GM18511 (cell line): ENCODE measurements at regions not wholly inside any gene's neighbourhood (a gene's known extent, or its start where the extent isn't known, plus 50 kb on each side); places are given as distances from the start of the nearest gene placed in this dataset.
"Not testable (repeated sequence)": the region's sequence is repeated elsewhere in the genome, so short reads cannot be mapped to it uniquely, and the experiment has no call there.

Experiments used
- ATAC-seq: cut with Tn5 transposase; IDR thresholded peaks from one replicate; pipeline ENCODE4 v1.9.1; 2021; ENCODE audit warnings: mild to moderate bottlenecking, moderate library complexity; ENCODE audit not compliant: unreplicated experiment

DNA sequence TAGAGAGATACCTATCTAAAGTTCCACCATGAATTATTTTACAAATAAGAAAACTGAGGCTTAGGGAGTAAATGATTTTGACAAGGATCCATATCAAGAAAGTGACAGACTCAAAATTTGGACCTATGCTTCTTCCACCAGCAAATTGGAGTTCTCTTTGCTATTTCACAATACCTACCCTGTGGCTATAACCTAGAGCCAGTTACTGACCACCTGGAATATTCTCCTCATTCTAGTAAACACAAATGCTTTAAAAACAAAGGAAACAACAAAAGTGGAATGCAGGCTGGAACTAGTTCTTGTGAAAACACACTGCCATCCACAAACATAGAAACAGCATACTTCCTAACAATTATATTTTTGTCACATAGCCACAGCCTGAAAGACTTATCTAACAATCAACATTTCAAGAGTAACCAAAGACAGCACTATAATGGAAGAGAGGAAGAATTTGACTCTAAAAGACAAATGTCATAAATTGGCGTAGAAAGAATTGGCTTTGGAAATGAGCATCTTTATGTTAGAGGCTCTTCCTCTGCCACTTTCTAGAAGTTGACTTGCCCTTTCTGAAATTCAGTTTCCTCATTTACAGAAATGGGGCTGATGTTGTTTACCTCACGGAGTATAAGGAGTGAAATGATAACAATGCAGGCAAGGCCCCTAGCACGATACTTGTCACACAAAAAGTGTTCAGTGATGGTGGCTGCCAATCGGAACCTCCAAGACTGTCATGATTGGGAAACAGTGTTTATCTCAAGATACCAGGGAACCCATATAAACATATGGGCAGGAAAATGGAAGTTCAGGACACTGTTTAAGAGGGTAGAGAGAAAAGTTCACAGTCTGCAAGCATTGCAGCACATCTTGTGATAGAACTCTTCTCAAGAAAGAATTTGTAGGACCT lies 138.6 kb upstream of the LGR5 start:
- ATAC-seq = no peak

DNA sequence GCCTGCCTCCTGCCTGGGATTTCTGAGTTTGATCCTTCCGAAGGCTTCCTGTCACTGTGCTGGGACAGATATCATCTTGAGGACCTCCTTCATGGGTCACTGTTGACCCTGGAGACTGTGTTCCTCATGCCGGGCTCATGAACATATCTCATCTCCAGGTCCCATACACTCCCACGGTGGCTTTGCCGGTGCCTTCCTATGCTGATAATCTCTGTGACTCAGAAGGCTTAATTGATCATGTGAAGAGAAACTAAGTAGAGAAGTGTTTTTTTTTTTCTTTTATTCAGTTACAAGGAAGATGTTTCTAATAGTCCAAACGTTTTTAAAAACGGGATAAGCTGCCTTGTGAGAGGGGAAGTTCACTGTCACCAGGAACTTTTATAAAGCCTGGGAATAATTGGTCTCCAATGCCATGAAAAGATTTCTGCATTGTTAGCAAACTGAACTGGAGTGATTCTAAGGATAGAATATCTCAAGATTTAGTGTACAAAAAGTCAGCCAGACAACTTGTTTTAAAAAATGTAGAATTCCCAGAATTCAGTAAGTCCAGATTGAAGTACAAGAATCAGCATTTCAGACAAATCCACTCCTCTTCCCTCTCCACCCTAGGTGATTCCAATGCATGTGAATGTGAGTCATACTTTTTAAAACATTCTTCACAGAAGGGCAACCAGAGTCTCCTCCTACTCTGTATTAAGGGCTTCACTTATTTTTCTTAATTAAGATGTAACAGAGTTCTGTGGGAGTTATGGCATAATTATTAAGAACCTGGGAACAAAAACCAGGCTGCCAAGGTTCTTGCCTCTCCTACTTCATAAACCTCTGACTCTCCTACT lies 139.8 kb upstream of the LGR5 start:
- ATAC-seq = no peak

DNA sequence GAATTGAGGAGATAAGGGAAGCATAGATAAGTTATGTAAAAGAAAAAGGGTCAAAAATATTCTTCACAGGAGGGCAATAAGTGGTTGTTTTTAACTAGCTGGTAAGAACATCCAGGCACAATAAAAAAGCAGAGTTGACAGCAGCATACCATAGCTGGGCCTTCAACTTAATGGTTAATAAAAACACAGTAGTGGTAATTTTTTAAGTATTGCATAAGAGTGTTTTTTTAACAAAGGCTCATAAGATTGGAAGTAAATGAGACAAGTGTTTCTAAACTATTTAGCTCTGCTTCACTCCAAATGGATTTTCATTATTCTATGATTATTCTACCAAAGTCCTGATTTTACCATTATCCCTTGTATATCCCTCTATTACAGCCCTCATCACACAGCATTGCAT lies 140.1 kb upstream of the TSPAN8 start:
- no peak for ATAC-seq

DNA sequence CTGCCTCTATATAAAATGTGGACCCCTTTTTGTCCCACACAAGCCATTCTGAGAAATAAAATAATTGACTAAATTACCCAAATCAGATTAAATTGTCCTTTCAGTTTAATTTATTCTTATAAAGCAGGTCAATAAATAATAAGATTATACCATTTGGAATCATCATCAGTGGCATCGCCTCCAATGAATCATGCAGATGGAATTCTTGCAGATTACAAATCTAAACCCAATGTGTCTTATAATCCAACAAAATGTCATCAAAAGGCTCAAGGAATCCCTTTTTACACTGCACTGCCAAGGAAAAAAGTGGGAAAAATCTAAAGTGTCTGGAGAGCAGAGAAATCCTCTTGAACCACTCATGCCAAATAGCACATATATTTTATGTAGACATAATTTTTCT lies 138.2 kb upstream of the TSPAN8 start:
- no peak for ATAC-seq

DNA sequence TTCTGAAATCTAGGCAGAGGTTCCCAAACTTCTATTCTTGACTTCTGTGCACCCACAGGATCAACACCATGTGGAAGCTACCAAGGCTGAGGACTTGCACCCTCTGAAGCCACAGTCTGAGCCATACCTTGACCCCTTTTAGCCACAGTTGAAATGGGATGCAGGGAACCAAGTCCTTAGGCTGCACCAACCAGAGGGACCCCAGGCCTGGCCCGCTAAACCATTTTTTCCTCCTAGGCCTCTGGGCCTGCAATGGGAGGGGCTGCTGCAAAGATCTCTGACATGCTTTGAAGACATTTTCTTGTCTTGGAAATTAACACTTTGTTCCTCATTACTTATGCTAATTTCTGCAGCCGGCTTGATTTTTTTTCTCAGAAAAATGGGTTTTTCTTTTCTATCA lies 133.9 kb upstream of the TSPAN8 start:
- no peak for ATAC-seq

DNA sequence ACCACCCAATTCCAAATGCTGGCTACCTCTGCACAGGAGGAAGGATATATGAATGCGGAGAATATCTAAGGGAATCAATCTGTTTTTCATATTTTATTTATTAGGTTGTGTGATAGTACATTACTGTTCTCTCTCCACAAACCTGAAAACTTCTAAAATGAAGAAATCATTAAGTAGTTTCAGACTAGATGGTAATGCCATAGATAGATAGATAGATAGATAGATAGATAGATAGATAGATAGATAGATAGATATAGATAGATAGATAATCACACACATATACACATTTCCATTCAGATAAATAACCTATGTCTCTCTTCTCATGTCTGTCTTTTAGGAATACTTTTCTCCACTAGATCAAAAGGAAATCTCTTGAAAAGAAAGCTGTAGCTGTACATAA lies 126.1 kb upstream of the TSPAN8 start:
- ATAC-seq = no peak

DNA sequence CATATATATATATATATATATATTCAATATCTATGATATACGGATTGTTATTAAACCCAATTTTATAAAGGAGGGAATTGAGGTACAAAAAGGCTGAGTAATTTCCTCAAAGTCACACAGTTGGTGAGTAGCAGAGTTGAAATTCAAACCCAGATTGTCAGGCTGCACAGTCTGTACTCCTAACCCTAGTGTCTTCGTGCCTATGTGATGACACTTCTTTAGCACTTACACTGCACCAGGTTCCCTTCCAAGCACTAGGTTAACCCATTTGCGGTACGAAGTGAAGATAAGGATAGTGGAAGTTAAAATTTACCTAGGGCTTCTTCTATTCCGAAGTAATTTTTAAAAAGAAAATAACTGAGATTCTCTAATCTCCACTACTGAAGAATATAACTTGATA lies 125.1 kb upstream of the TSPAN8 start:
- ATAC-seq = no peak

DNA sequence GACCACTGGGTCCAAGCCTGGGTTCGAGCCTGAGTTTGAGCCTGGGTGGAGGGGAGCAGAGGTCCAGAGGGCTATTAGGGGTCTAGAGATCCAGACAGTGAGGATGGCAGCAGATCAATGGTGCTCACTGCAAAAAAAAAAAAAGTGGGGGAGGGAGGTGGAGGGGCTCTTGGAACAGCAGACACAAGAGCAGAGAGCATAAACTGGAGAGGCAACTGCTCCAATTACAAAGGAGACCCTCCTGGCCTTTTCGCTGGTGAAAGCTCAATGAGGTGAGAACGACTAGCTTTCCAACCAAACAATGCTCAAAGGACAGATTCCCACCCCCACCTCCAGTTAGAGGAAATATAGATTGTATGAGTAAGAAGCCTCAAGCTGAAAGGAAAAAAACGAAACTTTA lies 124.2 kb upstream of the TSPAN8 start:
- ATAC-seq = no peak

DNA sequence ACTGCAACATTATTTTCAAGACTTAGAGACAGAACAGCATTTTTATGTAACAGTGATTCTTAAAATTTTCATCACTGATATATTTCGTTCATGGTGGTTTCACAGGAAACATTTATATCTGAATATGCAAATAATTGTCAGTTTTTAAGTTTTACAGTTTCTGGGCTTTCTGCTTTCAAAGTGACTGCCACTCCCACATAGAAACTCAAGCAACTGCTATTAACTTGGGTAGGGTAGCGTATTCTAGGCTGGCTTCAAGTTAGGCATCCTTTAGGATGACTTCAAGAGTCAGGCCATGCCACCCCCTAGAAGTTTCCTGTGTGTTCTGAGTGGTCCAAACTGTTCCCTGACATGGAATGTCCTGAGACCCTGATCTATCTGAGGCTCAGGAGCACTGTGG lies 123.6 kb upstream of the TSPAN8 start:
- ATAC-seq = no peak

DNA sequence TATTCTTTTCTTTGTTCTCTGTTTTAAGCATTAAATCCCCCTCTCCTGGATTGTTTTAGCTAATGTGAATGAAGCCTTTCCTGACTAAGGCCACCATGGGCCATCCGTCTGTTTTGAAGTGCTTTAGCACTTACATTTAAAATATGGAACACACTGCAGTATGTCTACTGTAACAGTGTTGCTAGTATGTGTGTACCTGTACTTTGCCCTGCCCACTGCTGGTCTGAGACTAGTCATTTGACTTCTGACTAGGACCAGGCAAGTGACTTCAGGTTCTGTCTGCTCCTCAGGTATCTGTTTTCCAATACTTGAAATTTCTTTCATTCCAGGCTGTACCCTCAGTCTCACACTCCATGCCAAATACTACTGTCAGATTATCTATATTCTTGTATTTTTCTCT lies 120.1 kb upstream of the TSPAN8 start:
- ATAC-seq = no peak

DNA sequence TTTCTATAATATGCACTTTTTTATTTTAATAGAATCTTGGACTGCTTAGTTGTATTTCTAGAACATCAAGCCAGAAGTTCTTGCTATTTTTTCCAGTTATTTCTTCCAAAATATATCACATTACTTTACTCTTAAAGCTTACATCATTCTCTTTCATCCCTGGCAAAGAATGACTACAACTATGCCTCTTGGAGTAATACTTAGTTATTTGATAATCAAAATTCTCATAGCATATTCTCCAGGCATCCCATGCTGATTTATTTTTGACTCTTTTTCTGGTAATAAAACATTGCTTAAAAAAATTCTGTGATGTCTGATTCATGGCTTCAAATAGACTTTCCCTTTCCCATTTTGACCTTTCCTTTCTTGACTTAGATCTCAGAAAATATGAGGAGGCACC lies 118.7 kb upstream of the TSPAN8 start:
- ATAC-seq = no peak

DNA sequence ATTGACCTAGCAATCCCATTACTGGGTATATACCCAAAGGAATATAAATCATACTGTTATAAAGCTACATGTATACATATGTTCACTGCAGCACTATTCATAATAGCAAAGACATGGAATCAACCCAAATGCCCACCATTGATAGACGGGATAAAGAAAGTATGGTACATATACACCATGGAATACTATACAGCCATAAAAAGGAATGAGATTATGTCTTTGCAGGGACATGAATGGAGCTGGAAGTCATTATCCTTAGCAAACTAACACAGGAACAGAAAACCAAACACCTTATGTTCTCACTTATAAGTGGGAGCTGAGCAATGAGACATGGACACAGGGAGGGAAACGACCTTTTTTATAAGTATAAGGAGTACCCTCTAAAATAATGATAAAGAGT lies 113.0 kb upstream of the TSPAN8 start:
- not testable (repeated sequence) for ATAC-seq

DNA sequence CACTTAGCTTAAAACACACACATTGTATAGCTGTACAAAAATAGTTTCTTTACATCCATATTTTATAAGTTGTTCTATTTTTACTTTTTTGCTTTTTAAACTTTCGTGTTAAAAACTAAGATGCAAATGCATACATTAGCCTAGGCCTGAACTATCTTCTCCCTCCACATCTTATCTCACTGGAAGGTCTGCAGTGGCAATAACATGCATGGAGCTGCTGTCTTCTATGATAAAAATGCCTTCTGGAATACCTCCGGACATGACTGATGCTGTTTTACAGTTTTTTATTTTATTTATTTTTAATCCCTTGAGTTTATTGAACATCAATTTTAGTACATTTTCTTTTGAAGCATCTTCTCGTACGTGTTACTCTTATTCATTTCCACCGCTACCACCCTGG lies 112.3 kb upstream of the TSPAN8 start:
- no peak for ATAC-seq

DNA sequence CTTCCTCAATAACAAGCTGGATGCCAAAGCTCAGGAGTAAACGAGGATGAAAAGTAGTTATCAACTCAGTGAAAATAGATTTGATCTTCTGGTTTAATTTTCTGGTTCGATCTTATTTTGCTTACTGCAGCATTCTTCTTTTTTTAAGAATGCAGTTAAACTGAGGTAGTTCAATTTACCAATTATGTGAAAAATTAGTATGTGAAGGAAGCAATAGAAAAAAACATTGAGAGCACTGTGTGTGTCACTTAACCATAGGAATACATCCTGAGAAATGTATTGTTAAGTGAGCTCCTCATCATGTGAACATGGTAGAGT lies 111.4 kb upstream of the TSPAN8 start:
- no peak for ATAC-seq

DNA sequence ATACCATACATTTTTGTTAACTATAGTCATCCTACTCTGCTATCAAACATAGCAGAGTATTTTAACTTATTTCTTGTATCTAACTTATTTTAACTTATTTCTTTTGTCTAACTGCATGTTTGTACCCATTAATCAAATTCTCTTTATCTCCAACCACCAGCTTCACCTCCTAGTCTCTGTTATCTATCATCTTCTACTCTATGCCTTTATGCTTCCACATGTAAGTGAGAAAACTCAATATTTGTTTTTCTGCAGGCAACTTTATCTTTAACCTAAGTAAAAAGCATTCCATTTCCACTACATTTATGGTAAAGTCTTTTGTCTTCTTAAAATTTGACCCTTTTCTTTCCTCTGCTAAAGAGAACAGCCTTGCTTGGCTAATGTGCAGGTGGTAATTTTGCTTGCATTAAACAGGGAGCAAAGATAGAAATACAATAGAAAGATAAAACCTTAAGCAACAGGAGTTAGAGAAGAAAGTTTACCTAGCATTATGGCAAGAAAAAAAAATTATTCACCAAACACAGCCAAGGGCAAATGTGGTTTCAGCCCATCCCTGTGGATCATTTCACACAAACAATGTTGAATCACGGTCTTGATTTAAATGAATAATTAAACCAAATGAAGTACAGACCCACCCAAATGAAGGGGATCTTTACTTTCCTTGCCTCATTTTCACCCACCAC lies 110.9 kb upstream of the TSPAN8 start:
- no peak for ATAC-seq

DNA sequence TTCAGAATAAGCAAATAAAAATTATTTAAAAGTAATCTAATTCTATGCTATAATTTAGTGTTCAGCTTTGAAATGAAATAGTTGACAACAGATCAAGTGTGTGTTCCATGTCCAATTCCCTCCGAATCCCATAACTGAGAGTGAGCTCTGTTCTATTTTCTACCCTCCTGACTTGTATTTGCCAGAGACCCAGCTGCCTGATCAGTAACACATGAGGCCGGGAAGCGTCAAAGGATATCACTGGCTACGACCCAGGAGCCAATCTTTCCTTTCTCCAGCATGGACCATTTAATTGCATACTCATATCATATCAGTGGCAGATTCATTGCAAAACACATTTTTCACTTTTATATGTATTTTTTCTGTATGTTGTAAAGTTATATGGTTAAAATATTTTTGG lies 108.8 kb upstream of the TSPAN8 start:
- ATAC-seq = no peak

DNA sequence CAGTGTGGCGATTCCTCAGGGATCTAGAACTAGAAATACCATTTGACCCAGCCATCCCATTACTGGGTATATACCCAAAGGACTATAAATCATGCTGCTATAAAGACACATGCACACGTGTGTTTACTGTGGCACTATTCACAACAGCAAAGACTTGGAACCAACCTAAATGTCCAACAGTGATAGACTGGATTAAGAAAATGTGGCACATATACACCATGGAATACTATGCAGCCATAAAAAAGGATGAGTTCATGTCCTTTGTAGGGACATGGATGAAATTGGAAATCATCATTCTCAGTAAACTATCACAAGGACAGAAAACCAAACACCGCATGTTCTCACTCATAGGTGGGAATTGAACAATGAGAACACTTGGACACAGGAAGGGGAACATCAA lies 107.9 kb upstream of the TSPAN8 start:
- not testable (repeated sequence) for ATAC-seq

DNA sequence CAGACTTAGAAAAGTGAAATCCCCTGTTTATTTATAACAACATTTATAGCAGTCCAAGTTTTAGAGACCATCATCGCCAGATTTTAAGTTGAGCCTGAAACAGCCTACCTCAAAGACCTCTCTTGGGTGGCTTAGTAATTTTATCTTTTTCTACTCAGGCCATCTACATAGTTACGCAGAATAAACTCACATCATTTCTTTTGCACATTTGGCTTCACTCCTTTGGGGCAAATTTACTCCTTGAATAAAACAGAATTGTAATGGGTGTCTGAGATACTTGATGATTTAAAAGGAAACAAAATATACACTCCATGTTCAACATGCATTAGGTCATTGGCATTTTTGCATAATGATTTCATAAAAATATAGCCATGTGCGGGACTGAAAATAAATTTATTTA lies 104.7 kb upstream of the TSPAN8 start:
- no peak for ATAC-seq

DNA sequence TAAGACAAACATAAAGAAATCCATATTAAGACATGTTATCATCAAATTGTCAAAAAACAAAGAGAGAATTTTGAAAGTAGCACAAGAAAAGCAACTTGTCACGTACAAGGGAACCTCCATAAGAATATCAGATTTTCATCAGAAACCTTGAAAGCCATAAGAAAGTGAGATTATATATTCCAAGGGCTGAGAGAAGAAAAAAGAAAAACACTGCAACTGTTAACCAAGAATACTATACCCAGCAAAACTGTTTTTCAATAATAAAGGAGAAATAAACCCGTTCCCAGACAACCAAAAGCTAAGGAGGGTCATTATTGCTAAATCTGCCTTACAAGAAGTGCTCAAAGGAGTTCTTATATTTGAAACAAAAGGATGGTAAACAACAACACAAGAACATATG lies 94.7 kb upstream of the TSPAN8 start:
- no peak for ATAC-seq

DNA sequence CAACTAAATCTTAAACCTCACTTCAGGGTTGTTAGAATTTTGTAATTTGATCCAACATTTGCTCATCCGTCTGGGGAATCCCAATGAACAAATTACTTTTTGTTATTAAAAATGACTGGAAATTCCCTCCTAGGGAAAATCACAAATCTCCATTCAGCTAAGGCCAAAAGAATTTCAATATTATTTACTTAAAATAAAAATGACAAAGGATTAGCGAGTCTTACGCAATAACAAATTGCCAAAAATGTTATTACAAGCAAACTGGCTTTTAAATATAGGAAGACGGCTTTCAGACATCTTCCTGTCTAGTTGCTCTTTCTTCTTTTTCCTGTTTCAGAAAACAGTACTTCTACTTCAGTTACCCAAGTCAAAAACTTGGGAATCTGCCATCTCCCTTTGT lies 92.4 kb upstream of the TSPAN8 start:
- no peak for ATAC-seq

DNA sequence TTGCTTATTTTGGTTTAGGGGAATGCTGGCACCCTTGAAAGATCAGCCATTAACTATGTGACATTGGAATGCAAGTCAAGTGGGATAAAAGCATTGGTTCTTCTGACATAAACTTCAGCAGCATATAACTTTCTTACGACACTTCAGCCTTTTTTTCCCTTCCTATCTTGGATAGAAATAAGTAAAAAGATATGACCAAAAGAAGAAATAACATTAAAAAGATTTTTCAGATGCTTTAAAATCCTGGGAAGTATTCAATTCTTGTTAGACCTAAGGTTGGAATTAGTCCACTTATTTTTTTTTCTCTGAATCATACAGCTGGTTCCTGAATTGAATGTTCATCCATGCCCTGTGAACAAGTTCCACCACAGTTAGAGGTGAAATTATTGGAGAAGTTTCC lies 85.6 kb upstream of the TSPAN8 start:
- ATAC-seq = no peak

DNA sequence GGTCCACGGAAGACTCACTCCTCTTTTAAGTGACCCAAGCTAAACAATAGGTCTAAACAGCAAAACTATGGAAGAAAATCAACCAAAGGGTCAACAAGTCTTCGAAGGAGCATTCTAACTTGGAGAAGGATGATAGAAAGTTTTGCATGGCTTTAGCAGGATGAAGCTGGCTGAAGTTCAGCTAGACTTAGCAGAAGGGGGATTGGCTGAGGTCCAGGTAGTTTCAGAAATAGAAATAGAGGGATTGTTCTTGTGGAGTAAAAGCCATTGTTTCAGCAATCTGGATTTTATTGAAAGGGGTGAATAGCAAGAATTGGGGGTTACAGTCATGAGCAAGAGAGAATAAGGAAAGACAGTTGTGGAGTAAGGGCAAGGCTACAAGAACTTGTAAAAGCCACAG lies 84.7 kb upstream of the TSPAN8 start:
- ATAC-seq = no peak
